Hematopoietic multipotent progenitor cell treated with erythropoietin and hydrocortisone succinate and interleukin-3 and kit ligand, for 4 days (in vitro differentiated cells): ENCODE measurements at regions not wholly inside any gene's neighbourhood (a gene's known extent, or its start where the extent isn't known, plus 50 kb on each side); places are given as distances from the start of the nearest gene placed in this dataset.

ENCODE experiments used
- DNase-seq: peaks from one replicate; pipeline ENCODE4 v3.0.0-alpha.2; 2015

DNA sequence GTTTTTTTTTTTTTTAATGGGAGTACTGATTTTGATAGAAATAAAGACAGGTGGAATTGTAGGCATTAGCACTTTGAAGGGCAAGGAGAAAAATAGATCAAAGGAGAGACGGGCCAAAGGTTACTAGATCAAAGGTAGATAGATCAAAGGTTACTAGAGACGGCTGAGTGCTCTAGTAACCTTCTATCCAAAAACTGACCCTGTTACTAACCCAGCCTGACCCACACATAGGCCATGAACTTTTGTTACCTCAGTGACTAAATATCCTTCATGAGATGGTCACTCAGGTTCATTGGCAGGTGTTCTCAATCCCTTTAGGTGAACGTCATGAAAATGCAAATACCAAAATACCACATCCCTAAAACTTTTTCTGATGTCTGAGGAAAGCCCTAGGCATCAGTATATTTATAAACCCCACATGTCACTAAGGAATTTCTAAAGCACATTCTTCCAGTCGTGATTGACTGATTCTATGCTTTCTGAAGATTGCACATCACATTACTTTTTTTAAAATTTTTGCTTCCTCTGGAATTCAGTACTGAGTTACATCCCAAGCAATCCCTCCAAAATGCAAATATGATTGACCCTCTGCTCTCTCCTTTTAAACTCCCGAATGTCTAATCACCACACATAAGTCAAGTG lies 772.7 kb downstream of the BRINP1 start:
- no peak for DNase-seq

GRCh38 chr9:118606668-118607067 lies 762.6 kb downstream of the BRINP1 start:
- no peak for DNase-seq

GRCh38 chr9:118609355-118610044 lies 759.7 kb downstream of the BRINP1 start:
- no peak for DNase-seq

- no peak for DNase-seq
These were observed 757.0 kb downstream of the BRINP1 start for GRCh38 chr9:118612201-118612600.

DNA sequence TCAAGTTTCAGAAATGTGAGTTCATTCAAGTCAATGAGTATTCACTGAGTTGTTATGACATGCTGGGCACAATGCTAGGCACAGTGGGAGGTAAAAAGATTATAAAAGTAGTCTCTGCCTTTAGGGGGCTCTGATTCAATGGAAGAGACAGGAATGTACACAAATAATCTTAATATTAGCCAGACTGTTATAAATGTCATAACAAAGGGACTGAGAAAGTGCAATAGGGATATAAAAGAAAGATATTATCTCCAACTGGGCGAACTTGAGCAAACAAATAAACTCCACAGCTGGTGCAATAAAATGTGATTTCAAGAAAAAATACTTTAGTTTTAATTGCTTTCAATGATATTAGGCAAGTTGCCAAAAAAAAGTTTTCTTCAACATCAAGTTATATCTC lies 755.2 kb downstream of the BRINP1 start:
- no peak for DNase-seq

- DNase-seq: no peak
These were observed 751.2 kb downstream of the BRINP1 start for GRCh38 chr9:118618084-118618483.

DNA sequence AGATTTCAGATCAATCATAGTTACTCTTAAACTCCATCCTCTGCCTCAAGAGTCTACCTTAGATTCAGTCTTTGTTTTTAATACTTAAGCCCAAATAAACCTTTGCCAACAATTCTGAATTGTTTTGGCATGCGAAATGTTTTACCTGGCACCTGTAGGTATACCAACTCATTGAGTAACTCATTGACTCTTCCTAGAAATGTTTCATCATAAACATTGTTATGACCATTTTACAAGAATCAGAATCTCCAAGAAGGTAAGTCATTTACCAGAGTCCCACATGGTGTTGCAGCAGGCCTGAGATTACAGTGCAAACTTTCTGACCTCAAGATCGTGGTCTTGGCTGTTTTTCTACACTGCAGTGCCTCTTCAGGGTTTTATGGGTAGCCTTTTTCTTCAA lies 750.4 kb downstream of the BRINP1 start:
- no peak for DNase-seq

DNA sequence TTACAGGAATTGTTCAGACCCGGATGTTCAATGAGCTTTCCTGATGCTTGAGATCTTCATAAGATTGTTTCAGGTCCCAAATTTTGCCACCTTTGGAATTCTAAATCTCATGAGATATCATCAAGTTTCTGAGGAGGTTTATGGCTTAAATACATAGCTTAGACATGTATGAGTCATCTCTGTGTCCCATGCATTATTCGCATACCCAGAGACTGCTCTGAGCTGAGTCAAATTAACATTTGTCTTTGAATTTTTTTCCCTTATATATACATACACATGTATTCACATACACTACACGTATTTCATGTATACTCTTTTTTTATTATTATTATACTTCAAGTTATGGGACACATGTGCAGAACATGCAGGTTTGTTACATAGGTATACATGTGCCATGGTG lies 744.6 kb downstream of the BRINP1 start:
- no peak for DNase-seq

GRCh38 chr9:118630079-118630478 lies 739.2 kb downstream of the BRINP1 start:
- DNase-seq: no peak

DNA sequence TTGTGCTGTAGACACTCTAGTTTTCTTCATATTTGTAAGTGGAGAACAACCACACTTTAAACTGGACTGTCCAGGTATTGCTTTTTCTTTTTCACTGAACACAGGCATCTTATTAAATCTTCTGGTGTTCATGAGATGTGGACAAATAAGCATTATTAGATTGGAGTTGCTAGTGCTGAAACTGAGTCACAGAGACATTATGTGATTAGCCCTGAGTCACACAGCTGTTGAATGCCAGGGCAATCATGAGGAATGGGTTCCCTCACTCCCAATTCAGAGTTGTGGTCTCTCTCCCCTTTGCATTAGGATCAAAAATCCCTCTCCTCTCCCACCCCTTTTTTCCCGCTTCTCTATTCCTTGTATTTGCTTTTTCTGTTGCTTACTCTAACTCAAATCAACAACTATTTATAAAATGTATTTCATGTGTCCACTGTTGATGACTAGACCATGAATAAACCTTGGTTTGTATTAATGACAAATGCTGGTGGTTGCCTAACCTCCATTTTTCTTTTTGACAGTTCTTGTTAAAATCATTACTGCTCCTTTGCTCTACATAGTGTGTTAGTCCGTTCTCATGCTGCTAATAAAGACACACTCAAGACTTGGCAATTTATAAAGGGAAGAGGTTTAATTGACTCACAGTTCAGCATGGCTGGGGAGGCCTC lies 738.2 kb downstream of the BRINP1 start:
- no peak for DNase-seq

- DNase-seq: no peak
These were observed 737.3 kb downstream of the BRINP1 start for GRCh38 chr9:118631956-118632355.

- DNase-seq: no peak
These were observed 733.8 kb downstream of the BRINP1 start for GRCh38 chr9:118635416-118635815.

- no peak for DNase-seq
These were observed 731.6 kb downstream of the BRINP1 start for GRCh38 chr9:118637681-118638080.

DNA sequence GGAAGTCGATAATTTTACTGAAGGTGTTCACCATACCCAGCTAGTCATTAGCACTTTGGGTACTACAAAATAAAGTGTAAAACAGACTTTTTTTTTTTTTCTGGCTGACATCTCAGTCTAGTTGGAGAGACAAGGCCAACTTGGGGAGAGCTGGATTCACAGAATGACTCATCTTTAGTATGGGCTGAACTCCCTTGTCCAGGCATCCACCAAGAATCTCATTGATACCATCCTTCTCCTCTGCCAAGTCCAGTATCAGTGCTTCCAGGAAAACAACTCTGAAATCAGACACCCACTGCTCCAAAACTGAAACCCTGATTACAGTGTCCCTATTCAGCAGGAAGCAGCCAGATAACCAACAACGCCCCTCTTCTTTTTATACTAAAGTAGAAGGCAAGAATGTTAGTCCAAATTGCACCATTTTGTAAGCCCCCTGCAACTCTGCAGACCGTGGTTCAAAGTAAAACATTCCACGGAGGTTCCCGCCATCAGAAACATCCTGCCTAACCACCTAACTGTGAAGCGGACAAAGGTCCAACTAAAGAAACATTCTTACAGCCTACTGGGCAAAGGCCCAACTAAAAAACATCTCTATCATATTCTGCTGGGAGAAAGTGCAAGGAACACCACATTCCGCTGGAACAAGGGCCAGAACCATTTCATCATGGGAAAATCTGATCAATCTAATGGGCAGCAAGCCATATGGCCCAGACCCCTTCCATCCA lies 728.2 kb downstream of the BRINP1 start:
- no peak for DNase-seq

DNA sequence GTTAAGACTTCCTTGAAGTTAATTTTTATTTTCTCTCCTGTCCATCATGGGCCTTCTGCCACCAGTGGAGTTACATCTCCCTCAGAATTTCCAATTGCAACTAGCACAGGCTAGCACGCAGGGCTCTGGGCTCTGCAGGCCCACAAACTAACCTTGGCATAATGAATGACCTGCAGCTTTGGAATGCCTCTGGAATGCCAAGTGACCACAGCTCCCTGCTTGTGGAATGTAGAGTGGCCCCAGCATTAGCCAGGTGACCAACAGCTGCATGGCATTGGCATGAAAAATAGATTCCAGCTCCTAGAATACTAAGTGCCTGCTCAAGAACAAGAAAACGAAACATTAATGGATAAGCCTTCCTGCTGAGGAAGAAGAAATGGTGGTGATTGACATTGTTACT lies 726.1 kb downstream of the BRINP1 start:
- DNase-seq: no peak

DNA sequence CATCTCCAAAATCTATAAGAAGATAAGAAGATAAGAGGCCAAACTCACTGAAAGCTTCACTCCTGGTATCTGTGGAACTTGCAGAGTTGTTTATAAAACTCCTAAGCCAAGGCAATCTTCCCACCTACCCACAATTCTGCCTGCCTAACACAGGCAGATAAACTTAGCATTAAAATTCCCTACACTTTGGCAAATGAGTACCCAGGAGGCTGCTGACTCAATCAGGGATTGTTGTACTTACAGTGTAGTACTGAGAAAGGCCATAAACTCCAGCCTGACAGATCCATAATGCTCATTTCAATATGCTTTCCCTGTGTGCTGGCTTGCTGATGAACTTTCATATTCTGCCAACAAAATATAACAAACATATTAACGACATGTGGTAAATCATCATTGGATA lies 725.2 kb downstream of the BRINP1 start:
- no peak for DNase-seq

- DNase-seq: no peak
These were observed 721.9 kb downstream of the BRINP1 start for GRCh38 chr9:118647331-118647730.

GRCh38 chr9:118650417-118650816 lies 718.8 kb downstream of the BRINP1 start:
- no peak for DNase-seq

- no peak for DNase-seq
These were observed 717.7 kb downstream of the BRINP1 start for GRCh38 chr9:118651511-118651910.

DNA sequence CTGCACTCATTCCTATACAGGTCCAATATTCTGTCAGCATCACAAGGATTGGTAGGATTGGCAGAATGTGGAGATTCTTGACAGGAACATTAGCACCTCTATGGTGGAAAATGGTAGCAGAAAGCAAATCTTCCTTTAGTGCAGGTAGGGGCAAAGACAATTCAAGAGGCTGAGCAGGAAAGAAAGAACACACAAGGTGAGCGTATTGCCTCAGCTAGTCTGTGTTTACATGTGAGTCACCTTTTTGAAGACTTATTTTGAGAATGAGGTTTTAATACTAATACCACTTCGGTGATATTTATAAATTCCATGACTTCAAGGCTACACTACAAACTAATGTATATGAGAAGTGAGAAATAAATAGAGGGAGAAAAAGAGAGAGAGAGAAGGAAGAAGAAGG lies 717.0 kb downstream of the BRINP1 start:
- DNase-seq: no peak

GRCh38 chr9:118652912-118653311 lies 716.3 kb downstream of the BRINP1 start:
- no peak for DNase-seq

GRCh38 chr9:118659011-118659410 lies 710.2 kb downstream of the BRINP1 start:
- no peak for DNase-seq

GRCh38 chr9:118665226-118665919 lies 703.9 kb downstream of the BRINP1 start:
- DNase-seq: no peak
